MM.1S (cell line): ENCODE measurements at regions not wholly inside any gene's neighbourhood (a gene's known extent, or its start where the extent isn't known, plus 50 kb on each side); places are given as distances from the start of the nearest gene placed in this dataset.

Source experiments
- DNase-seq: peaks from one replicate; pipeline ENCODE4 v3.0.0-alpha.2; 2015
- H2AFZ ChIP-seq: fragments of 300-600 bp; sonication (generic); 2 replicates; pipeline ENCODE4 v1.6.0; 2016; ENCODE audit warnings: antibody characterized with exemption, low read length
- H3F3A ChIP-seq: fragments of 300-600 bp; sonication (generic); 2 replicates; pipeline ENCODE4 v1.6.1; 2016; ENCODE audit warnings: mild to moderate bottlenecking, antibody characterized with exemption, low read length, moderate library complexity, mixed read lengths; ENCODE audit not compliant: insufficient read depth
- H3K27ac ChIP-seq: fragments of 300-600 bp; sonication (generic); 2 replicates; pipeline ENCODE4 v1.5.1; 2016; ENCODE audit warnings: mild to moderate bottlenecking, low read length
- H3K27me3 ChIP-seq: fragments of 300-600 bp; sonication (generic); replicated peaks from 2 replicates; pipeline ENCODE4 v1.6.0; 2016; ENCODE audit warnings: low read length; ENCODE audit not compliant: insufficient read depth
- H3K36me3 ChIP-seq: fragments of 300-600 bp; sonication (generic); replicated peaks from 2 replicates; pipeline ENCODE4 v1.6.1; 2016; ENCODE audit warnings: mild to moderate bottlenecking, low read length, mixed read lengths; ENCODE audit not compliant: insufficient read depth
- H3K4me1 ChIP-seq: fragments of 300-600 bp; sonication (generic); 2 replicates; pipeline ENCODE4 v1.6.1; 2016; ENCODE audit warnings: low read length, mixed read lengths
- H3K4me2 ChIP-seq: fragments of 300-600 bp; sonication (generic); 2 replicates; pipeline ENCODE4 v1.6.0; 2016; ENCODE audit warnings: low read depth, low read length
- H3K4me3 ChIP-seq: fragments of 300-600 bp; sonication (generic); 2 replicates; pipeline ENCODE4 v1.5.1; 2016; ENCODE audit warnings: low read length, mixed read lengths
- H3K79me2 ChIP-seq: fragments of 300-600 bp; sonication (generic); 2 replicates; pipeline ENCODE4 v1.6.1; 2016; ENCODE audit warnings: mixed run types, low read length, mixed read lengths
- H3K9ac ChIP-seq: fragments of 300-600 bp; sonication (generic); 2 replicates; pipeline ENCODE4 v1.6.1; 2016; ENCODE audit warnings: low read length, mixed read lengths
- H3K9me2 ChIP-seq: fragments of 300-600 bp; sonication (generic); replicated peaks from 2 replicates; pipeline ENCODE4 v1.6.1; 2016; ENCODE audit warnings: mild to moderate bottlenecking, low read length, mixed read lengths; ENCODE audit not compliant: insufficient read depth
- H3K9me3 ChIP-seq: fragments of 300-600 bp; sonication (generic); replicated peaks from 2 replicates; pipeline ENCODE4 v1.6.1; 2016; ENCODE audit warnings: mild to moderate bottlenecking, low read length, mixed read lengths; ENCODE audit not compliant: insufficient read depth
- H4K20me1 ChIP-seq: fragments of 300-600 bp; sonication (generic); 2 replicates; pipeline ENCODE4 v1.6.1; 2016; ENCODE audit warnings: mild to moderate bottlenecking, low read length, moderate library complexity, mixed read lengths; ENCODE audit not compliant: insufficient read depth
- CTCF ChIP-seq: fragments of 300-600 bp; sonication (generic); IDR thresholded peaks from 2 replicates; pipeline ENCODE4 v1.5.1; 2016; ENCODE audit warnings: antibody characterized with exemption, low read length, mixed read lengths
- EZH2 ChIP-seq: fragments of 300-600 bp; sonication (generic); optimal IDR thresholded peaks from 2 replicates; pipeline ENCODE3; 2017; ENCODE audit warnings: low read depth, mild to moderate bottlenecking, antibody characterized with exemption, low read length, mixed read lengths
- EZH2phosphoT487 ChIP-seq: fragments of 300-600 bp; sonication (generic); IDR thresholded peaks from 2 replicates; pipeline ENCODE4 v1.6.1; 2018; ENCODE audit warnings: antibody characterized with exemption, low read length

DNA sequence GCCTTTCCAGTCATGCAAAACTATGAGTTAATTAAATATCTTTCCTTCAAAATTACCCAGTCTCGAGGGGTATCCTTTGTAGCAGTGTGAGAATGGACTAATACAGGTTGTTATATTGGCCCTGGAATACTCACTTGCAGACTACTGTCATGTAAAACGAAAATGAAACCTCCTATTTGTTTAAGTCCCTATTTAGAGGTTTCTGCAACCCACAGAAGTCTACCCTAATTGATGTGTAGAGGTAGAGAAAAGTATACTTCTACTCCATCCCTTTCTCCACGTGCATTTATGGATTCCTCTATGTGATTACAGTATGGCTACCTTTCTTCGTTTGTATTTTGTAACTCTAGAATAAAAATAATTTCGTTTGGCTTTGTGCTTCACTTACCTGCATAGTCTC is 371.1 kb downstream of the FSCB start:
- no peaks in the 10 kb centered on the region for H3K9me2 ChIP-seq
- H3K36me3 ChIP-seq: no peaks in the 10 kb centered on the region
- H3F3A ChIP-seq: no peaks in the 10 kb centered on the region
- H3K27me3 ChIP-seq: no peaks in the 10 kb centered on the region
- no peaks in the 10 kb centered on the region for H4K20me1 ChIP-seq
- no peak for TF ChIP-seq CTCF
- no peak for TF ChIP-seq EZH2
- TF ChIP-seq EZH2phosphoT487: no peak
- peak overlapping the region; percentile 25; the same call in 1 of the 2 replicates for H3K4me3 ChIP-seq
- DNase-seq: peak; percentile 38
- peak overlapping the region; percentile 29; the same call in 1 of the 2 replicates for H3K4me2 ChIP-seq
- H3K9me3 ChIP-seq: no peaks in the 10 kb centered on the region
- H3K9ac ChIP-seq: no peak overlapping the region
- H3K27ac ChIP-seq: no peak overlapping the region
- H3K4me1 ChIP-seq: no peaks in the 10 kb centered on the region
- H3K79me2 ChIP-seq: no peaks in the 10 kb centered on the region
- H2AFZ ChIP-seq: peak overlapping the region; percentile 58; the same call in 1 of the 2 replicates

DNA sequence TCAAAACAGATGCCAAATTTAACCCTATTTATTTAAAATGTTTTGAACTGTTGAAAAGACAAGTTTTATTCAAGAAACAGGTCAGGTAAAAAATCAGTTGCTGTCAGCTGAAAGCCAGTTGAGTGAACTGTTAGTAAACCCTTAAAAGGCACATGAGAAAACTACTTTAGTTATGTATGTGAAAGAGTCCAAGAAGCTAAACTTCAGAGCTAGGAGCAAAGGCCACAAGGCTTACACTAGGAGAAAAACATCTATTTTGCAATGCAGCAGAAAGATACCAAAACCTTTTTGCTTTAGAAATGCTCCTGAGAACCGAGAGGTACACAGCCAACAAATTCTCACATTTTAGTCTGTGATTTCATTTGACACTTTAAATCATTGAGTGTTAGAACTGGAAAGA is 375.2 kb downstream of the FSCB start:
- no peak for DNase-seq
- H3K4me2 ChIP-seq: no peak overlapping the region
- H3K4me3 ChIP-seq: no peak overlapping the region
- H3K4me1 ChIP-seq: no peaks in the 10 kb centered on the region
- H3K9me2 ChIP-seq: no peaks in the 10 kb centered on the region
- no peaks in the 10 kb centered on the region for H4K20me1 ChIP-seq
- no peak overlapping the region for H2AFZ ChIP-seq
- H3K27me3 ChIP-seq: no peaks in the 10 kb centered on the region
- H3K27ac ChIP-seq: no peak overlapping the region
- TF ChIP-seq CTCF (no peak), EZH2 (no peak), EZH2phosphoT487 (no peak)
- no peaks in the 10 kb centered on the region for H3K9me3 ChIP-seq
- H3F3A ChIP-seq: no peaks in the 10 kb centered on the region
- H3K36me3 ChIP-seq: no peaks in the 10 kb centered on the region
- H3K79me2 ChIP-seq: no peaks in the 10 kb centered on the region
- no peak overlapping the region for H3K9ac ChIP-seq

DNA sequence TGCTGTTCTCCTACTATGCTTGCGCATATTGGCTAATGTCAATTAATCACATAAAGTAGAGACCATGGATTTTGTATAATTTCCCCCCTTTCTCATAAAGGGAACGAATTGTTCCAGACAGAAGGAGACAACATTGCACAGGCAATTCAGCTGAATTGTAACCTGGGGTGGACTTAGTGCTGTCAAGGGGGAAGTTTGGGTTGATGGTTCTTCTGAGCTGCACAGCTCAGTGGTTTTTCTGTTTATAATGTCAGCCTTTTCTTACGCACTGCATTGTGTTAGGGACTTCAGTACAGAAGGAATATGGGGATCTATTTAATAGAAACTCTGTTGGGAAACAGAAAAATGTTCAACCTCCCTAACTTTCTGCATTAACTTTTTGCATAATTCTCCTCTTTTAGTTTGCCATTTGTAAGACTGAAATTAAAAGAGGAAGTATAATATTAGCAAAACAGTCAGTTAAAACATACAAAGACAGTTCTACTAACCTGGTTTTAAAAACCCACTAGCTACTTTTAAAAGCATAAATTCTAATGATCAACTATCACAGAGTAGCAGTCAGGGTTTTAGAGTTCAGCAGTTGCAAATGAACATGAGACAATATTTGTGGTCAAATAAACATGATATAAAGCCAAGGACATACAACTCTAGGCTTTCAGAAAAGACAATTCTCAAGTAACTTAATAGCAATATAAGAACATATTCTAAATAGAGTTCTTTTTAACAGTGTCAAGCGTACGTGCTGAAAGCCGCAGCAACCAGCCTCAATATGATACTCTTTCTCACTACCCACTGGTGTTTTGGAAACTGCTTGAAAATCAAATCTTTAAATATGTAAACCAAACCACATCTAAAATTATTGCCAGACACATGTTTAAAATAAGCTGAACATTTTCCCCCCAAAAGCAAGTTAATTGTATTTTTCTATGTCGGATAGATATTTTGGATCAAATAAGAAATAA is 393.0 kb downstream of the FSCB start:
- Histone ChIP-seq H3K4me2 (no peak overlapping the region), H3K9me2 (no peaks in the 10 kb centered on the region), H2AFZ (no peak overlapping the region), H3K4me3 (no peak overlapping the region), H3K9ac (no peak overlapping the region), H3K27me3 (no peaks in the 10 kb centered on the region), H3K9me3 (no peaks in the 10 kb centered on the region), H4K20me1 (no peaks in the 10 kb centered on the region), H3K27ac (no peak overlapping the region), H3K79me2 (no peaks in the 10 kb centered on the region), H3K36me3 (no peaks in the 10 kb centered on the region), H3F3A (no peaks in the 10 kb centered on the region), H3K4me1 (no peaks in the 10 kb centered on the region)
- TF ChIP-seq EZH2phosphoT487: no peak
- TF ChIP-seq EZH2: no peak
- TF ChIP-seq CTCF: no peak
- no peak for DNase-seq
